ENCODE measurements at regions not wholly inside any gene's neighbourhood (a gene's known extent, or its start where the extent isn't known, plus 50 kb on each side); places are given as distances from the start of the nearest gene placed in this dataset.
"Not testable (repeated sequence)": the region's sequence is repeated elsewhere in the genome, so short reads cannot be mapped to it uniquely, and the experiment has no call there.

- no peak overlapping the region for H3K9ac ChIP-seq (ENCODE audit: low read length)
- H3K36me3 ChIP-seq (ENCODE audit: control insufficient read depth, insufficient read depth, low read length): no peaks in the 10 kb centered on the region
- H3K27ac ChIP-seq (ENCODE audit: low read depth, low read length): no peak overlapping the region
- H3K4me1 ChIP-seq (ENCODE audit: control insufficient read depth, insufficient read depth, low read length): no peaks in the 10 kb centered on the region
- no peaks in the 10 kb centered on the region for H3K27me3 ChIP-seq (ENCODE audit: control insufficient read depth, insufficient read depth, low read length)
- no peak overlapping the region for H3K4me3 ChIP-seq (ENCODE audit: low read length)
Measured at GRCh38 chr9:13017260-13017659, 242.4 kb downstream of the LURAP1L start.

- H3K9ac ChIP-seq (ENCODE audit: low read length): no peak overlapping the region
- no peak overlapping the region for H3K27ac ChIP-seq (ENCODE audit: low read depth, low read length)
- H3K4me3 ChIP-seq (ENCODE audit: low read length): no peak overlapping the region
- H3K4me1 ChIP-seq (ENCODE audit: control insufficient read depth, insufficient read depth, low read length): no peaks in the 10 kb centered on the region
- no peaks in the 10 kb centered on the region for H3K36me3 ChIP-seq (ENCODE audit: control insufficient read depth, insufficient read depth, low read length)
- H3K27me3 ChIP-seq (ENCODE audit: control insufficient read depth, insufficient read depth, low read length): no peaks in the 10 kb centered on the region
Measured at GRCh38 chr9:13020146-13021040, 245.6 kb downstream of the LURAP1L start.

- no peaks in the 10 kb centered on the region for H3K36me3 ChIP-seq (ENCODE audit: control insufficient read depth, insufficient read depth, low read length)
- no peak overlapping the region for H3K4me3 ChIP-seq (ENCODE audit: low read length)
Measured at GRCh38 chr9:13022756-13023155, 247.9 kb downstream of the LURAP1L start.

GRCh38 chr9:13023498-13023897 lies 248.7 kb downstream of the LURAP1L start:
- Histone ChIP-seq H3K9ac (ENCODE audit: low read length) (no peak overlapping the region), H3K4me3 (ENCODE audit: low read length) (no peak overlapping the region), H3K27ac (ENCODE audit: low read depth, low read length) (no peak overlapping the region), H3K27me3 (ENCODE audit: control insufficient read depth, insufficient read depth, low read length) (no peaks in the 10 kb centered on the region), H3K36me3 (ENCODE audit: control insufficient read depth, insufficient read depth, low read length) (no peaks in the 10 kb centered on the region), H3K4me1 (ENCODE audit: control insufficient read depth, insufficient read depth, low read length) (no peaks in the 10 kb centered on the region)

More at GRCh38 chr9:13022756-13023155, 247.9 kb downstream of the LURAP1L start:
- Histone ChIP-seq H3K4me1 (ENCODE audit: control insufficient read depth, insufficient read depth, low read length) (no peaks in the 10 kb centered on the region), H3K27me3 (ENCODE audit: control insufficient read depth, insufficient read depth, low read length) (no peaks in the 10 kb centered on the region), H3K27ac (ENCODE audit: low read depth, low read length) (no peak overlapping the region), H3K9ac (ENCODE audit: low read length) (no peak overlapping the region)

GRCh38 chr9:13026956-13027355 lies 252.1 kb downstream of the LURAP1L start:
- Histone ChIP-seq H3K27me3 (ENCODE audit: control insufficient read depth, insufficient read depth, low read length) (no peaks in the 10 kb centered on the region), H3K4me1 (ENCODE audit: control insufficient read depth, insufficient read depth, low read length) (no peaks in the 10 kb centered on the region), H3K9ac (ENCODE audit: low read length) (no peak overlapping the region), H3K4me3 (ENCODE audit: low read length) (no peak overlapping the region), H3K27ac (ENCODE audit: low read depth, low read length) (no peak overlapping the region), H3K36me3 (ENCODE audit: control insufficient read depth, insufficient read depth, low read length) (no peaks in the 10 kb centered on the region)

GRCh38 chr9:13027879-13028278 lies 251.6 kb downstream of the MPDZ start:
- no peak overlapping the region for H3K27ac ChIP-seq (ENCODE audit: low read depth, low read length)
- no peaks in the 10 kb centered on the region for H3K36me3 ChIP-seq (ENCODE audit: control insufficient read depth, insufficient read depth, low read length)
- H3K4me3 ChIP-seq (ENCODE audit: low read length): no peak overlapping the region
- H3K27me3 ChIP-seq (ENCODE audit: control insufficient read depth, insufficient read depth, low read length): no peaks in the 10 kb centered on the region
- H3K4me1 ChIP-seq (ENCODE audit: control insufficient read depth, insufficient read depth, low read length): no peaks in the 10 kb centered on the region
- H3K9ac ChIP-seq (ENCODE audit: low read length): no peak overlapping the region

- Histone ChIP-seq H3K4me3 (ENCODE audit: low read length) (no peak overlapping the region), H3K27ac (ENCODE audit: low read depth, low read length) (no peak overlapping the region), H3K36me3 (ENCODE audit: control insufficient read depth, insufficient read depth, low read length) (no peaks in the 10 kb centered on the region), H3K9ac (ENCODE audit: low read length) (no peak overlapping the region), H3K27me3 (ENCODE audit: control insufficient read depth, insufficient read depth, low read length) (no peaks in the 10 kb centered on the region), H3K4me1 (ENCODE audit: control insufficient read depth, insufficient read depth, low read length) (no peaks in the 10 kb centered on the region)
Measured at GRCh38 chr9:13032585-13032984, 246.9 kb downstream of the MPDZ start.

GRCh38 chr9:13033959-13034693 lies 245.4 kb downstream of the MPDZ start:
- peak overlapping the region; percentile 25 for H3K4me3 ChIP-seq (ENCODE audit: low read length)
- H3K27ac ChIP-seq (ENCODE audit: low read depth, low read length): no peak overlapping the region
- H3K4me1 ChIP-seq (ENCODE audit: control insufficient read depth, insufficient read depth, low read length): no peaks in the 10 kb centered on the region
- H3K27me3 ChIP-seq (ENCODE audit: control insufficient read depth, insufficient read depth, low read length): no peaks in the 10 kb centered on the region
- H3K36me3 ChIP-seq (ENCODE audit: control insufficient read depth, insufficient read depth, low read length): no peaks in the 10 kb centered on the region
- no peak overlapping the region for H3K9ac ChIP-seq (ENCODE audit: low read length)

- H3K27me3 ChIP-seq (ENCODE audit: control insufficient read depth, insufficient read depth, low read length): no peaks in the 10 kb centered on the region
- H3K9ac ChIP-seq (ENCODE audit: low read length): no peak overlapping the region
- H3K4me3 ChIP-seq (ENCODE audit: low read length): no peak overlapping the region
- no peak overlapping the region for H3K27ac ChIP-seq (ENCODE audit: low read depth, low read length)
- no peaks in the 10 kb centered on the region for H3K4me1 ChIP-seq (ENCODE audit: control insufficient read depth, insufficient read depth, low read length)
- H3K36me3 ChIP-seq (ENCODE audit: control insufficient read depth, insufficient read depth, low read length): no peaks in the 10 kb centered on the region
Measured at GRCh38 chr9:13034694-13035002, 244.8 kb downstream of the MPDZ start.

GRCh38 chr9:13035822-13036221 lies 243.7 kb downstream of the MPDZ start:
- H3K4me1 ChIP-seq (ENCODE audit: control insufficient read depth, insufficient read depth, low read length): no peaks in the 10 kb centered on the region
- no peak overlapping the region for H3K9ac ChIP-seq (ENCODE audit: low read length)
- H3K36me3 ChIP-seq (ENCODE audit: control insufficient read depth, insufficient read depth, low read length): no peaks in the 10 kb centered on the region

GRCh38 chr9:13037808-13038207 lies 241.7 kb downstream of the MPDZ start:
- not testable (repeated sequence) for H3K27ac ChIP-seq (ENCODE audit: low read depth, low read length); H3K4me1 ChIP-seq (ENCODE audit: control insufficient read depth, insufficient read depth, low read length); H3K27me3 ChIP-seq (ENCODE audit: control insufficient read depth, insufficient read depth, low read length); H3K9ac ChIP-seq (ENCODE audit: low read length); H3K36me3 ChIP-seq (ENCODE audit: control insufficient read depth, insufficient read depth, low read length); H3K4me3 ChIP-seq (ENCODE audit: low read length)

More at GRCh38 chr9:13035822-13036221, 243.7 kb downstream of the MPDZ start:
- no peak overlapping the region for H3K27ac ChIP-seq (ENCODE audit: low read depth, low read length)
- H3K4me3 ChIP-seq (ENCODE audit: low read length): no peak overlapping the region
- no peaks in the 10 kb centered on the region for H3K27me3 ChIP-seq (ENCODE audit: control insufficient read depth, insufficient read depth, low read length)

- H3K27me3 ChIP-seq (ENCODE audit: control insufficient read depth, insufficient read depth, low read length): no peaks in the 10 kb centered on the region
- no peaks in the 10 kb centered on the region for H3K4me1 ChIP-seq (ENCODE audit: control insufficient read depth, insufficient read depth, low read length)
- no peak overlapping the region for H3K27ac ChIP-seq (ENCODE audit: low read depth, low read length)
- H3K36me3 ChIP-seq (ENCODE audit: control insufficient read depth, insufficient read depth, low read length): no peaks in the 10 kb centered on the region
- no peak overlapping the region for H3K9ac ChIP-seq (ENCODE audit: low read length)
- H3K4me3 ChIP-seq (ENCODE audit: low read length): no peak overlapping the region
Measured at GRCh38 chr9:13047827-13048587, 231.5 kb downstream of the MPDZ start.
